ENCODE measurements at regions not wholly inside any gene's neighbourhood (a gene's known extent, or its start where the extent isn't known, plus 50 kb on each side); places are given as distances from the start of the nearest gene placed in this dataset.

GRCh38 chr6:157754351-157754750 is 68.7 kb upstream of the SNX9 start:
- Histone ChIP-seq H3K4me1 (peaks cover 9 to 13% (median 10%) of the 10 kb centered on the region in 4 donors), H3K36me3 (no peaks in the 10 kb centered on the region), H3K4me3 (no peak overlapping the region), H3K27ac (no peak overlapping the region), H3K27me3 (no peaks in the 10 kb centered on the region), H3K9me3 (no peaks in the 10 kb centered on the region)
- 89 to 91% methylated on average over 7 of the region's 7 CpGs for WGBS, 2 donors
- no peak for TF ChIP-seq EP300 (IDR thresholded peaks at IDR 0.05)
- TF ChIP-seq POLR2A (IDR thresholded peaks at IDR 0.05): no peak
- TF ChIP-seq, protein P1, sequence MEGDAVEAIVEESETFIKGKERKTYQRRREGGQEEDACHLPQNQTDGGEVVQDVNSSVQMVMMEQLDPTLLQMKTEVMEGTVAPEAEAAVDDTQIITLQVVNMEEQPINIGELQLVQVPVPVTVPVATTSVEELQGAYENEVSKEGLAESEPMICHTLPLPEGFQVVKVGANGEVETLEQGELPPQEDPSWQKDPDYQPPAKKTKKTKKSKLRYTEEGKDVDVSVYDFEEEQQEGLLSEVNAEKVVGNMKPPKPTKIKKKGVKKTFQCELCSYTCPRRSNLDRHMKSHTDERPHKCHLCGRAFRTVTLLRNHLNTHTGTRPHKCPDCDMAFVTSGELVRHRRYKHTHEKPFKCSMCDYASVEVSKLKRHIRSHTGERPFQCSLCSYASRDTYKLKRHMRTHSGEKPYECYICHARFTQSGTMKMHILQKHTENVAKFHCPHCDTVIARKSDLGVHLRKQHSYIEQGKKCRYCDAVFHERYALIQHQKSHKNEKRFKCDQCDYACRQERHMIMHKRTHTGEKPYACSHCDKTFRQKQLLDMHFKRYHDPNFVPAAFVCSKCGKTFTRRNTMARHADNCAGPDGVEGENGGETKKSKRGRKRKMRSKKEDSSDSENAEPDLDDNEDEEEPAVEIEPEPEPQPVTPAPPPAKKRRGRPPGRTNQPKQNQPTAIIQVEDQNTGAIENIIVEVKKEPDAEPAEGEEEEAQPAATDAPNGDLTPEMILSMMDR (IDR thresholded peaks at IDR 0.05): no peak
- no peak for TF ChIP-seq POLR2AphosphoS5 (IDR thresholded peaks at IDR 0.05)
- ATAC-seq (ENCODE audit: low FRiP score in 2 of 2) (no peak), DNase-seq (no peak)

- no peak overlapping the region for H3K4me3 ChIP-seq
- H3K4me1 ChIP-seq: peaks cover 9 to 13% (median 10%) of the 10 kb centered on the region in 4 donors
- H3K27me3 ChIP-seq: no peaks in the 10 kb centered on the region
- ATAC-seq (ENCODE audit: low FRiP score in 2 of 2) (no peak), DNase-seq (no peak)
- no peaks in the 10 kb centered on the region for H3K36me3 ChIP-seq
- no peak for TF ChIP-seq EP300 (IDR thresholded peaks at IDR 0.05)
- TF ChIP-seq POLR2AphosphoS5 (IDR thresholded peaks at IDR 0.05): no peak
- TF ChIP-seq, protein P1 (IDR thresholded peaks at IDR 0.05): no peak
- no peak for TF ChIP-seq POLR2A (IDR thresholded peaks at IDR 0.05)
- H3K27ac ChIP-seq: no peak overlapping the region
- no peaks in the 10 kb centered on the region for H3K9me3 ChIP-seq
- 85 to 88% methylated on average over 12 of the region's 12 CpGs for WGBS, 2 donors
These were observed 67.9 kb upstream of the SNX9 start for GRCh38 chr6:157755032-157755745.

GRCh38 chr6:157755746-157756411 is 67.2 kb upstream of the SNX9 start:
- H3K4me1 ChIP-seq: peaks cover 9 to 17% (median 10%) of the 10 kb centered on the region in 4 donors
- no peaks in the 10 kb centered on the region for H3K27me3 ChIP-seq
- DNase-seq (no peak), ATAC-seq (ENCODE audit: low FRiP score in 2 of 2) (no peak)
- no peaks in the 10 kb centered on the region for H3K36me3 ChIP-seq
- H3K27ac ChIP-seq: no peak overlapping the region
- no peak overlapping the region for H3K4me3 ChIP-seq
- 88 to 89% methylated on average over 3 of the region's 3 CpGs for WGBS, 2 donors
- no peak for TF ChIP-seq POLR2A (IDR thresholded peaks at IDR 0.05)
- TF ChIP-seq EP300 (IDR thresholded peaks at IDR 0.05): no peak
- TF ChIP-seq, protein P1 (IDR thresholded peaks at IDR 0.05): no peak
- no peak for TF ChIP-seq POLR2AphosphoS5 (IDR thresholded peaks at IDR 0.05)
- H3K9me3 ChIP-seq: no peaks in the 10 kb centered on the region

DNA sequence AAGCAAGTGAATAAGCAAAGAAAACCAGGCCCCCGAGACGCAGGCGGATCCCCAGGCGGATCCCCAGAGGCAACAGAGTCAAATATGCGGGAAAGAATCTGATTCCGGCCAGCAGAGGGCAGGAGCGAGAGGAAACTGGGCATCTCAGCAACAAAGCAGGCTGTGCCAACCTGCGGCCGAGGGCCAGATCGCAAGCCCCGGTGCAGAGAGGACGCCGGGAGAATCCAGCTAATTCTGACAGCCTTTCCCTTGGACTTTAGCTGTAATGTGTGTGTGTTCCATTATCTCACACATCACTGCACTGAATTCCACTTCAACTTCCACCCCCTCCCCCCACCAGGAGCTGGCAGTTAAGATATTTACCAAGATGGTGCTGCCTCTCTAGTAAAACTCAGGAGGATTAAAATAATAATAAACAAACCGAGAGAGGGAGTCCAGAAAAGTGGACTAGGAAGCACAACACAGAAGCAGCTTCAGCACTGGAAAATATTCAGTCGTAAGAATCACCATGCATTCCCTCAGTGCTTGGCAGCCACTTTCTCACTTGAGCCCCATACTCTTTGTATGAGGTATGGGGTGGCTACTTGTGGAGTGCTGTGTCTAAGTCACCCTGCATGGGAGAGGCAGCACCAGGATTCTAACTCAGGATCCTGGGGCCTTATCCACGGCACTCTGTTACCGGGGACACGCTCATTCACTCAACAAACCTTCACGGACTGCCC is 66.2 kb upstream of the SNX9 start:
- TF ChIP-seq EP300 (IDR thresholded peaks at IDR 0.05) (no peak), POLR2A (IDR thresholded peaks at IDR 0.05) (no peak), POLR2AphosphoS5 (IDR thresholded peaks at IDR 0.05) (no peak)
- TF ChIP-seq, protein P1 (IDR thresholded peaks at IDR 0.05): peak; percentile 78 to 88 (median 82)
- WGBS, 2 donors: 24 to 44% methylated on average over 10 to 19 of the region's 19 CpGs

More for the DNA sequence above, 66.2 kb upstream of the SNX9 start:
- Histone ChIP-seq H3K4me1 (peaks cover 9 to 22% (median 11%) of the 10 kb centered on the region in 4 donors), H3K27me3 (no peaks in the 10 kb centered on the region), H3K27ac (no peak overlapping the region), H3K36me3 (no peaks in the 10 kb centered on the region), H3K4me3 (no peak overlapping the region), H3K9me3 (no peaks in the 10 kb centered on the region)
- peak; percentile 89 for ATAC-seq (ENCODE audit: low FRiP score in 2 of 2)
- peak; percentile 82 to 84 for DNase-seq

All from upper lobe of left lung (tissue), 6 donors.